Chondrocyte (in vitro differentiated cells): ENCODE measurements at regions not wholly inside any gene's neighbourhood (a gene's known extent, or its start where the extent isn't known, plus 50 kb on each side); places are given as distances from the start of the nearest gene placed in this dataset.

Source experiments
- DNase-seq: peaks from one replicate; pipeline ENCODE4 v3.0.0; 2021; ENCODE audit warnings: mixed read lengths, low spot score
- H3K27ac Mint-ChIP-seq: one replicate; pipeline ENCODE4 v1.8.0; 2021; ENCODE audit warnings: mild to moderate bottlenecking, moderate library complexity, mixed read lengths; ENCODE audit not compliant: unreplicated experiment
- H3K27me3 Mint-ChIP-seq: 2 replicates; pipeline ENCODE4 v1.8.0; 2021; ENCODE audit warnings: low read depth, mixed read lengths
- H3K36me3 Mint-ChIP-seq: 2 replicates; pipeline ENCODE4 v1.8.0; 2021; ENCODE audit warnings: low read depth, mixed read lengths
- H3K4me1 Mint-ChIP-seq: 2 replicates; pipeline ENCODE4 v1.8.0; 2021; ENCODE audit warnings: low read depth, mild to moderate bottlenecking, mixed read lengths
- H3K4me3 Mint-ChIP-seq: one replicate; pipeline ENCODE4 v1.8.0; 2021; ENCODE audit warnings: mild to moderate bottlenecking, moderate library complexity, mixed read lengths; ENCODE audit not compliant: unreplicated experiment
- H3K9me3 Mint-ChIP-seq: 2 replicates; pipeline ENCODE4 v1.8.0; 2021; ENCODE audit warnings: low read depth, mixed read lengths
- TF ChIP-seq, protein P1 (sequence below): fragments of 200-600 bp; sonication (generic); IDR thresholded peaks from 2 replicates; pipeline ENCODE4 v1.5.0; 2021; ENCODE audit warnings: antibody characterized with exemption, mild to moderate bottlenecking, moderate library complexity

GRCh38 chr10:33802566-33802965, 468.1 kb upstream of the NRP1 start:
- TF ChIP-seq, protein P1, sequence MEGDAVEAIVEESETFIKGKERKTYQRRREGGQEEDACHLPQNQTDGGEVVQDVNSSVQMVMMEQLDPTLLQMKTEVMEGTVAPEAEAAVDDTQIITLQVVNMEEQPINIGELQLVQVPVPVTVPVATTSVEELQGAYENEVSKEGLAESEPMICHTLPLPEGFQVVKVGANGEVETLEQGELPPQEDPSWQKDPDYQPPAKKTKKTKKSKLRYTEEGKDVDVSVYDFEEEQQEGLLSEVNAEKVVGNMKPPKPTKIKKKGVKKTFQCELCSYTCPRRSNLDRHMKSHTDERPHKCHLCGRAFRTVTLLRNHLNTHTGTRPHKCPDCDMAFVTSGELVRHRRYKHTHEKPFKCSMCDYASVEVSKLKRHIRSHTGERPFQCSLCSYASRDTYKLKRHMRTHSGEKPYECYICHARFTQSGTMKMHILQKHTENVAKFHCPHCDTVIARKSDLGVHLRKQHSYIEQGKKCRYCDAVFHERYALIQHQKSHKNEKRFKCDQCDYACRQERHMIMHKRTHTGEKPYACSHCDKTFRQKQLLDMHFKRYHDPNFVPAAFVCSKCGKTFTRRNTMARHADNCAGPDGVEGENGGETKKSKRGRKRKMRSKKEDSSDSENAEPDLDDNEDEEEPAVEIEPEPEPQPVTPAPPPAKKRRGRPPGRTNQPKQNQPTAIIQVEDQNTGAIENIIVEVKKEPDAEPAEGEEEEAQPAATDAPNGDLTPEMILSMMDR, result no peak
- H3K27me3 Mint-ChIP-seq, result no peaks in the 10 kb centered on the region
- H3K4me3 Mint-ChIP-seq, result no peak overlapping the region
- no peak for DNase-seq
- peaks cover 41% of the 10 kb centered on the region for H3K4me1 Mint-ChIP-seq
- H3K36me3 Mint-ChIP-seq, result no peaks in the 10 kb centered on the region
- H3K9me3 Mint-ChIP-seq, result no peaks in the 10 kb centered on the region
- no peak overlapping the region for H3K27ac Mint-ChIP-seq

- Mint-ChIP-seq H3K4me3 (no peak overlapping the region), H3K27me3 (no peaks in the 10 kb centered on the region), H3K27ac (no peak overlapping the region), H3K4me1 (peaks cover 41% of the 10 kb centered on the region), H3K36me3 (no peaks in the 10 kb centered on the region), H3K9me3 (no peaks in the 10 kb centered on the region)
- no peak for DNase-seq
- TF ChIP-seq, protein P1, result no peak
Observed at GRCh38 chr10:33801705-33802104, 467.2 kb upstream of the NRP1 start.

- Mint-ChIP-seq H3K27ac (peak overlapping the region; percentile 3), H3K4me1 (peaks cover 41% of the 10 kb centered on the region), H3K27me3 (no peaks in the 10 kb centered on the region), H3K36me3 (no peaks in the 10 kb centered on the region), H3K9me3 (no peaks in the 10 kb centered on the region), H3K4me3 (no peak overlapping the region)
- TF ChIP-seq, protein P1, result no peak
- no peak for DNase-seq
Observed at GRCh38 chr10:33800986-33801385, 466.5 kb upstream of the NRP1 start.

GRCh38 chr10:33800545-33800944, 466.1 kb upstream of the NRP1 start:
- no peaks in the 10 kb centered on the region for H3K36me3 Mint-ChIP-seq
- H3K27ac Mint-ChIP-seq, result peak overlapping the region; percentile 3
- H3K27me3 Mint-ChIP-seq, result no peaks in the 10 kb centered on the region
- H3K9me3 Mint-ChIP-seq, result no peaks in the 10 kb centered on the region
- TF ChIP-seq, protein P1, result no peak
- H3K4me1 Mint-ChIP-seq, result peaks cover 41% of the 10 kb centered on the region
- no peak for DNase-seq
- H3K4me3 Mint-ChIP-seq, result no peak overlapping the region

GRCh38 chr10:33799944-33800323, 465.5 kb upstream of the NRP1 start:
- no peaks in the 10 kb centered on the region for H3K9me3 Mint-ChIP-seq
- TF ChIP-seq, protein P1, result no peak
- H3K27ac Mint-ChIP-seq, result peak overlapping the region; percentile 60
- no peaks in the 10 kb centered on the region for H3K27me3 Mint-ChIP-seq
- no peaks in the 10 kb centered on the region for H3K36me3 Mint-ChIP-seq
- H3K4me3 Mint-ChIP-seq, result no peak overlapping the region
- peaks cover 41% of the 10 kb centered on the region for H3K4me1 Mint-ChIP-seq
- DNase-seq, result no peak
